ENCODE measurements at regions not wholly inside any gene's neighbourhood (a gene's known extent, or its start where the extent isn't known, plus 50 kb on each side); places are given as distances from the start of the nearest gene placed in this dataset.

DNA sequence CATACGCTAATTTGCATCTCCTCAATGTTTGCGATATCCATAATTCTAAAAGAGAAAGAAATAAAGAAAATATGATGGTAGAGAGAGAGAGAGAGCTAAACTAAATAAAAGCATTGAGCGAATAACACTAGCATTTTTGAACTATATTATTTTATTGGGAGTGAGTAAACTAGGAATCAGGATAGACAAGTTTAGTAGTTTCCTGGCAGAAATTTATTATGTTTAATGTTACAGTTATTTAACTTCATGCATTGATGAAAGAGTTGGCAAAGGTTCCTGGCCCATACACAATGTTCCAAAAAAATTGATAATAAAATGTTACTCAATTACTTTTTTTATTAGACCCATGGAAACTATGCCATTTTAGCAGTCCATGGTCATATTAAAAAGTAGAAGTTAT lies 1708.2 kb upstream of the CDH6 start:
- TF ChIP-seq, protein P1, sequence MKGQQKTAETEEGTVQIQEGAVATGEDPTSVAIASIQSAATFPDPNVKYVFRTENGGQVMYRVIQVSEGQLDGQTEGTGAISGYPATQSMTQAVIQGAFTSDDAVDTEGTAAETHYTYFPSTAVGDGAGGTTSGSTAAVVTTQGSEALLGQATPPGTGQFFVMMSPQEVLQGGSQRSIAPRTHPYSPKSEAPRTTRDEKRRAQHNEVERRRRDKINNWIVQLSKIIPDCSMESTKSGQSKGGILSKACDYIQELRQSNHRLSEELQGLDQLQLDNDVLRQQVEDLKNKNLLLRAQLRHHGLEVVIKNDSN (IDR thresholded peaks at IDR 0.05), result no peak
- TF ChIP-seq NFIC (IDR thresholded peaks at IDR 0.05), result no peak
- no peak for TF ChIP-seq EP300 (IDR thresholded peaks at IDR 0.05; ENCODE audit: borderline replicate concordance)

DNA sequence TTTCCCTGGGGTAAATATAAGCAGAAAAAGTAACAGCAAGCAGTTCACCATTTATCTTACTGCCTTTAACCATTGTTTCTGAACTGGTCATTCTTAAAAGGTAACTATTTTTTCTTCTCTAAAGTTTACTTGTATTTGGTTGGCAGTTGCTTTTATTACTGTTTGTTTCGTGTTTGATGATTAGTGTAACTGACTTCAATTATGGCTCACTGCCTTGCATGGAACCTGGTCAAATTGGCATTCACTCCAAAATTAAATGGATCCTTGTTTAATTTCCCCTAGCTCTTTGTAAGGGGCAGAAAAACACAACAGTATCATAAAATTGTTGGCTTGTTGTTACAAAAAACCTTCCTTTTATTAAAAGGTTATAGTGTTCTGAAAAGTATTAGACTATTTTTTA lies 1723.9 kb upstream of the CDH6 start:
- TF ChIP-seq, protein P1 (IDR thresholded peaks at IDR 0.05), result no peak
- TF ChIP-seq FOXM1 (IDR thresholded peaks at IDR 0.05; ENCODE audit: borderline replicate concordance, low read depth) (no peak), RAD21 (IDR thresholded peaks at IDR 0.05; ENCODE audit: low read depth) (no peak), YY1 (IDR thresholded peaks at IDR 0.05; ENCODE audit: low read depth) (no peak), EP300 (IDR thresholded peaks at IDR 0.05; ENCODE audit: borderline replicate concordance) (no peak), CREB1 (IDR thresholded peaks at IDR 0.05; ENCODE audit: low read depth) (no peak), EGR1 (IDR thresholded peaks at IDR 0.05) (no peak), CEBPB (IDR thresholded peaks at IDR 0.05) (no peak), ZBTB7A (IDR thresholded peaks at IDR 0.05; ENCODE audit: low read depth) (no peak), TCF12 (IDR thresholded peaks at IDR 0.05; ENCODE audit: low read depth) (no peak), TEAD4 (IDR thresholded peaks at IDR 0.05) (no peak), NFIC (IDR thresholded peaks at IDR 0.05) (no peak), TAF1 (IDR thresholded peaks at IDR 0.05; ENCODE audit: low read depth) (no peak)
- TF ChIP-seq, protein P2, sequence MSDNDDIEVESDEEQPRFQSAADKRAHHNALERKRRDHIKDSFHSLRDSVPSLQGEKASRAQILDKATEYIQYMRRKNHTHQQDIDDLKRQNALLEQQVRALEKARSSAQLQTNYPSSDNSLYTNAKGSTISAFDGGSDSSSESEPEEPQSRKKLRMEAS (IDR thresholded peaks at IDR 0.05), result no peak
- TF ChIP-seq, protein P3, sequence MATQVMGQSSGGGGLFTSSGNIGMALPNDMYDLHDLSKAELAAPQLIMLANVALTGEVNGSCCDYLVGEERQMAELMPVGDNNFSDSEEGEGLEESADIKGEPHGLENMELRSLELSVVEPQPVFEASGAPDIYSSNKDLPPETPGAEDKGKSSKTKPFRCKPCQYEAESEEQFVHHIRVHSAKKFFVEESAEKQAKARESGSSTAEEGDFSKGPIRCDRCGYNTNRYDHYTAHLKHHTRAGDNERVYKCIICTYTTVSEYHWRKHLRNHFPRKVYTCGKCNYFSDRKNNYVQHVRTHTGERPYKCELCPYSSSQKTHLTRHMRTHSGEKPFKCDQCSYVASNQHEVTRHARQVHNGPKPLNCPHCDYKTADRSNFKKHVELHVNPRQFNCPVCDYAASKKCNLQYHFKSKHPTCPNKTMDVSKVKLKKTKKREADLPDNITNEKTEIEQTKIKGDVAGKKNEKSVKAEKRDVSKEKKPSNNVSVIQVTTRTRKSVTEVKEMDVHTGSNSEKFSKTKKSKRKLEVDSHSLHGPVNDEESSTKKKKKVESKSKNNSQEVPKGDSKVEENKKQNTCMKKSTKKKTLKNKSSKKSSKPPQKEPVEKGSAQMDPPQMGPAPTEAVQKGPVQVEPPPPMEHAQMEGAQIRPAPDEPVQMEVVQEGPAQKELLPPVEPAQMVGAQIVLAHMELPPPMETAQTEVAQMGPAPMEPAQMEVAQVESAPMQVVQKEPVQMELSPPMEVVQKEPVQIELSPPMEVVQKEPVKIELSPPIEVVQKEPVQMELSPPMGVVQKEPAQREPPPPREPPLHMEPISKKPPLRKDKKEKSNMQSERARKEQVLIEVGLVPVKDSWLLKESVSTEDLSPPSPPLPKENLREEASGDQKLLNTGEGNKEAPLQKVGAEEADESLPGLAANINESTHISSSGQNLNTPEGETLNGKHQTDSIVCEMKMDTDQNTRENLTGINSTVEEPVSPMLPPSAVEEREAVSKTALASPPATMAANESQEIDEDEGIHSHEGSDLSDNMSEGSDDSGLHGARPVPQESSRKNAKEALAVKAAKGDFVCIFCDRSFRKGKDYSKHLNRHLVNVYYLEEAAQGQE (IDR thresholded peaks at IDR 0.05; ENCODE audit: low read depth), result no peak

DNA sequence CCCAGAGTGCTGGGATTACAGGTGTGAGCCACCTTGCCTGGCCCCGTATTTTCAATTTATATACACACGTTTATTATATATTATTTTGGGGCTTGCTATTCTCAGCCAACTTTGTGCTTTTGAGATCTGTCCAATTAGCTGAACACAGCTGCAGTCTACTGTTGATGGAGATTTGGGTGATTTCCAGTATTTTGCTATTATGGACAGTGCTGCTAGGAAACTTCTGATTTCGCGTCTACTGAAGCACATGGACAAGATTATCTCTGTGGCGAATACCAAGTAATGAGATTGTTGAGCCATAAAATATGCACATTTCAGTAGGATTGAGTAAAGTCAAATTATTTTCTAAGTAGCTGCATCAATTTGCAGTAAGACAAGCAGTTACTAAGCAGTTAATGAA lies 1731.2 kb upstream of the CDH6 start:
- TF ChIP-seq, protein P1 (IDR thresholded peaks at IDR 0.05), result no peak
- TF ChIP-seq NFIC (IDR thresholded peaks at IDR 0.05) (no peak), RAD21 (IDR thresholded peaks at IDR 0.05; ENCODE audit: low read depth) (no peak), ZBTB7A (IDR thresholded peaks at IDR 0.05; ENCODE audit: low read depth) (no peak), FOXM1 (IDR thresholded peaks at IDR 0.05; ENCODE audit: borderline replicate concordance, low read depth) (no peak)
- TF ChIP-seq, protein P2 (IDR thresholded peaks at IDR 0.05), result no peak

DNA sequence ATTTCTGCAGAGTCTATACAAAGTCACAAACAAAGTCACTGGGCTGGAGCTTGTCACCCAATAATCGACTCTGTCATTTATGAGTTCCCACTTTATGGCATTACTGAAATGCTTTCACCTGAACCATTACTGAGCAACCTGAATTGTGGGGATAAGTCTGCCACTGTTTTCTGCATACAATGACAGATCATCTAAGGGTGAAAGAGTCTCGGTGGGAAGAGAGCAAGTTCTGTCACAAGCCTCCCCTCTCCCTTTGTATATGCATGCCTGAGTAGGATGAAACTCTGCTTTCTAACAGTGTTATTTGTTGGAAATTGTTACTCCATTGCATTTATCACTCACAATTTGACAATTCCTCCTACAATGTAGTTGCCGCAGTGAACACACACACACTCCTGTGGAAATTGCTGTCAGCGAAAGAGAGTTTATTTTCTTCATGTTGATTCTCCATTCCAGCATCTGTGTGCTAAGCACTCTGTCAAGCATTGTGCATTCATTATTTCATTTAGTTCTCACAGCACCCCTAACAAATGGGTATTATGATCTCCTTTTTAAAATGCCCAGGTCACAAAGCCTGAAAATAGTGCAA lies 1732.4 kb upstream of the CDH6 start:
- TF ChIP-seq FOXM1 (IDR thresholded peaks at IDR 0.05; ENCODE audit: borderline replicate concordance, low read depth) (no peak), TEAD4 (IDR thresholded peaks at IDR 0.05) (no peak), YY1 (IDR thresholded peaks at IDR 0.05; ENCODE audit: low read depth) (no peak), EGR1 (IDR thresholded peaks at IDR 0.05) (no peak), RAD21 (IDR thresholded peaks at IDR 0.05; ENCODE audit: low read depth) (no peak)
- TF ChIP-seq, protein P1 (IDR thresholded peaks at IDR 0.05), result no peak

DNA sequence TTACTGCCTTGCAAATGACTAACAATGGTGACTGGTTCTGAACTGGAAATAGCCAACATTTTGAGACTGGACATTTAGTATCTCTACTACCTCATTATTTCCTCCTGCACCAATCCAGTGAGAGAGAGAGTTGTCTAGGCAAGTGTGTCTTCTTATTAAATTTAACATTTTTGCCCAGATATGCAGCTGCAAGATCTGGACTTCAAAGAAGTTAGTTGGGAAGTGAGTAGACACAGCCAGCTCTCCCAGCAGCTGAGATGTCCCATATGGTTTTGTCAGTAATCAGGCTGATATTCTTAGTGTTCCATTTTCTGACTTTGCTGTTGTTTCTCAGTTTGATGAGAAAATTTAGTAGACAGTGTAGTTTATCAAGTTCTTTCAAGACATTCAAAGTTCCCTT lies 1778.8 kb upstream of the CDH6 start:
- no peak for TF ChIP-seq TAF1 (IDR thresholded peaks at IDR 0.05; ENCODE audit: low read depth)
- no peak for TF ChIP-seq TCF12 (IDR thresholded peaks at IDR 0.05; ENCODE audit: low read depth)
- no peak for TF ChIP-seq RAD21 (IDR thresholded peaks at IDR 0.05; ENCODE audit: low read depth)
- TF ChIP-seq YY1 (IDR thresholded peaks at IDR 0.05; ENCODE audit: low read depth), result no peak
- TF ChIP-seq NFIC (IDR thresholded peaks at IDR 0.05), result no peak
- TF ChIP-seq EGR1 (IDR thresholded peaks at IDR 0.05), result no peak
- no peak for TF ChIP-seq FOXM1 (IDR thresholded peaks at IDR 0.05; ENCODE audit: borderline replicate concordance, low read depth)
- TF ChIP-seq EP300 (IDR thresholded peaks at IDR 0.05; ENCODE audit: borderline replicate concordance), result no peak
- no peak for TF ChIP-seq CREB1 (IDR thresholded peaks at IDR 0.05; ENCODE audit: low read depth)
- no peak for TF ChIP-seq TEAD4 (IDR thresholded peaks at IDR 0.05)
- TF ChIP-seq, protein P1 (IDR thresholded peaks at IDR 0.05), result no peak
- TF ChIP-seq, protein P3 (IDR thresholded peaks at IDR 0.05; ENCODE audit: low read depth), result no peak
- TF ChIP-seq CEBPB (IDR thresholded peaks at IDR 0.05), result no peak
- TF ChIP-seq, protein P2 (IDR thresholded peaks at IDR 0.05), result no peak
- no peak for TF ChIP-seq ZBTB7A (IDR thresholded peaks at IDR 0.05; ENCODE audit: low read depth)

All from Ishikawa (cell line).